IMR-90 (cell line): ENCODE measurements at regions not wholly inside any gene's neighbourhood (a gene's known extent, or its start where the extent isn't known, plus 50 kb on each side); places are given as distances from the start of the nearest gene placed in this dataset.

Experiments used
- BHLHE40 ChIP-seq: fragments of 150-350 bp; IDR thresholded peaks from 2 replicates; pipeline ENCODE4 v1.6.1; 2016; ENCODE audit warnings: mild to moderate bottlenecking, low read depth, low read length
- CEBPB ChIP-seq: IDR thresholded peaks from 2 replicates; pipeline ENCODE4 v1.6.1; 2012; ENCODE audit warnings: low read depth, low read length, improper control_type of control experiment
- CHD1 ChIP-seq: IDR thresholded peaks from 2 replicates; pipeline ENCODE4 v1.6.1; 2012; ENCODE audit warnings: low read depth, low read length, improper control_type of control experiment
- FOS ChIP-seq: fragments of 150-350 bp; IDR thresholded peaks from 2 replicates; pipeline ENCODE4 v1.6.1; 2016; ENCODE audit warnings: low read depth, low read length
- MAFK ChIP-seq: IDR thresholded peaks from 2 replicates; pipeline ENCODE4 v1.6.1; 2012; ENCODE audit warnings: low read depth, low read length, improper control_type of control experiment
- MXI1 ChIP-seq: IDR thresholded peaks from 2 replicates; pipeline ENCODE4 v1.6.1; 2012; ENCODE audit warnings: low read depth, mild to moderate bottlenecking, low read length, moderate library complexity, borderline replicate concordance
- POLR2A ChIP-seq: IDR thresholded peaks from 2 replicates; pipeline ENCODE4 v1.6.1; 2012; ENCODE audit warnings: mild to moderate bottlenecking, low read depth, low read length
- RAD21 ChIP-seq: IDR thresholded peaks from 2 replicates; pipeline ENCODE4 v1.6.1; 2012; ENCODE audit warnings: low read length, improper control_type of control experiment
- RCOR1 ChIP-seq: IDR thresholded peaks from 2 replicates; pipeline ENCODE4 v1.6.1; 2012; ENCODE audit warnings: mild to moderate bottlenecking, low read length, improper control_type of control experiment; ENCODE audit not compliant: insufficient replicate concordance
- RFX5 ChIP-seq: IDR thresholded peaks from 2 replicates; pipeline ENCODE4 v1.8.0; 2012; ENCODE audit warnings: low read depth, mild to moderate bottlenecking, low read length, moderate library complexity
- SMC3 ChIP-seq: fragments of 150-350 bp; IDR thresholded peaks from 2 replicates; pipeline ENCODE4 v1.6.1; 2016; ENCODE audit warnings: low read depth, mild to moderate bottlenecking, antibody characterized with exemption, low read length, moderate library complexity
- TF ChIP-seq, protein P1 (sequence below): conservative IDR thresholded peaks from 2 replicates; pipeline ENCODE4 v1.5.1; 2012; ENCODE audit warnings: mild to moderate bottlenecking, low read depth, low read length, improper control_type of control experiment
- TF ChIP-seq, protein P2 (sequence below): fragments of 150-350 bp; IDR thresholded peaks from 2 replicates; pipeline ENCODE4 v1.6.1; 2017; ENCODE audit warnings: mild to moderate bottlenecking, antibody characterized with exemption, low read length, low read depth
- TF ChIP-seq, protein P3 (sequence below): fragments of 150-350 bp; IDR thresholded peaks from 2 replicates; pipeline ENCODE4 v1.6.1; 2016; ENCODE audit warnings: low read depth, mild to moderate bottlenecking, low read length, moderate library complexity, borderline replicate concordance

DNA sequence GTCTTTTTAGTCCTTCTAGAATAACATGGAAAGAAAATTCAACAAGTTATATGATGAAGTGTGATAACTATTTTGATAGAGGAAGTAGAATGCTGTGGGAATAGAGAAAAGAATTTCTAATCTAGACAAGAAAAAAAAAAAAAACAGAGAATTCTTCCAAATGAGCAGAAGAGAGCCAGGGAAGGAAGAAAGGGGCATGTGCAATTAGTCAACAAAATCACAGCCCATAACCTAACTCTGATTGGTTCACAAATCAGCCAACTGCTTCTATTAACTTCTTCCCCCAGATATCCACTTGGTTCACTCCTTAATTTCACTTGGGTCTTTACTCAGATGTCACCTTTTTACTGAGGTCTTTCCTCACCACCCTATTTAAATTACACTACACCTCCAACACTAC is 69.5 kb downstream of the BTG1 start:
- TF ChIP-seq, protein P1, sequence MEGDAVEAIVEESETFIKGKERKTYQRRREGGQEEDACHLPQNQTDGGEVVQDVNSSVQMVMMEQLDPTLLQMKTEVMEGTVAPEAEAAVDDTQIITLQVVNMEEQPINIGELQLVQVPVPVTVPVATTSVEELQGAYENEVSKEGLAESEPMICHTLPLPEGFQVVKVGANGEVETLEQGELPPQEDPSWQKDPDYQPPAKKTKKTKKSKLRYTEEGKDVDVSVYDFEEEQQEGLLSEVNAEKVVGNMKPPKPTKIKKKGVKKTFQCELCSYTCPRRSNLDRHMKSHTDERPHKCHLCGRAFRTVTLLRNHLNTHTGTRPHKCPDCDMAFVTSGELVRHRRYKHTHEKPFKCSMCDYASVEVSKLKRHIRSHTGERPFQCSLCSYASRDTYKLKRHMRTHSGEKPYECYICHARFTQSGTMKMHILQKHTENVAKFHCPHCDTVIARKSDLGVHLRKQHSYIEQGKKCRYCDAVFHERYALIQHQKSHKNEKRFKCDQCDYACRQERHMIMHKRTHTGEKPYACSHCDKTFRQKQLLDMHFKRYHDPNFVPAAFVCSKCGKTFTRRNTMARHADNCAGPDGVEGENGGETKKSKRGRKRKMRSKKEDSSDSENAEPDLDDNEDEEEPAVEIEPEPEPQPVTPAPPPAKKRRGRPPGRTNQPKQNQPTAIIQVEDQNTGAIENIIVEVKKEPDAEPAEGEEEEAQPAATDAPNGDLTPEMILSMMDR = no peak
- TF ChIP-seq SMC3 (no peak), RAD21 (no peak), CEBPB (no peak), POLR2A (no peak), FOS (no peak), RFX5 (no peak), CHD1 (no peak), BHLHE40 (no peak), RCOR1 (no peak), MXI1 (no peak), MAFK (no peak)
- TF ChIP-seq, protein P2, sequence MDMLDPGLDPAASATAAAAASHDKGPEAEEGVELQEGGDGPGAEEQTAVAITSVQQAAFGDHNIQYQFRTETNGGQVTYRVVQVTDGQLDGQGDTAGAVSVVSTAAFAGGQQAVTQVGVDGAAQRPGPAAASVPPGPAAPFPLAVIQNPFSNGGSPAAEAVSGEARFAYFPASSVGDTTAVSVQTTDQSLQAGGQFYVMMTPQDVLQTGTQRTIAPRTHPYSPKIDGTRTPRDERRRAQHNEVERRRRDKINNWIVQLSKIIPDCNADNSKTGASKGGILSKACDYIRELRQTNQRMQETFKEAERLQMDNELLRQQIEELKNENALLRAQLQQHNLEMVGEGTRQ = no peak
- TF ChIP-seq, protein P3, sequence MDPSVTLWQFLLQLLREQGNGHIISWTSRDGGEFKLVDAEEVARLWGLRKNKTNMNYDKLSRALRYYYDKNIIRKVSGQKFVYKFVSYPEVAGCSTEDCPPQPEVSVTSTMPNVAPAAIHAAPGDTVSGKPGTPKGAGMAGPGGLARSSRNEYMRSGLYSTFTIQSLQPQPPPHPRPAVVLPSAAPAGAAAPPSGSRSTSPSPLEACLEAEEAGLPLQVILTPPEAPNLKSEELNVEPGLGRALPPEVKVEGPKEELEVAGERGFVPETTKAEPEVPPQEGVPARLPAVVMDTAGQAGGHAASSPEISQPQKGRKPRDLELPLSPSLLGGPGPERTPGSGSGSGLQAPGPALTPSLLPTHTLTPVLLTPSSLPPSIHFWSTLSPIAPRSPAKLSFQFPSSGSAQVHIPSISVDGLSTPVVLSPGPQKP = no peak
